H1 (cell line): ENCODE measurements at regions not wholly inside any gene's neighbourhood (a gene's known extent, or its start where the extent isn't known, plus 50 kb on each side); places are given as distances from the start of the nearest gene placed in this dataset.

Source experiments
- ASH2L ChIP-seq: fragments of 200-600, 300-600 bp; sonication (generic); IDR thresholded peaks from one replicate; pipeline ENCODE4 v1.7.1; 2017; ENCODE audit warnings: low read length
- CBX5 ChIP-seq: fragments of 300-800, 300-1000 bp; sonication (generic); IDR thresholded peaks from 2 replicates; pipeline ENCODE4 v1.7.1; 2016; ENCODE audit warnings: antibody characterized with exemption, low read length, low read depth
- CEBPB ChIP-seq: IDR thresholded peaks from 2 replicates; pipeline ENCODE4 v1.6.1; 2012; ENCODE audit warnings: low read depth, low read length
- EP300 ChIP-seq, 2 experiments: IDR thresholded peaks; 1 replicate in 1 of 2; 2 replicates in 1 of 2; pipeline ENCODE4 v1.6.1; 2011 to 2012; ENCODE audit warnings: low read depth in 2 of 2, low read length in 2 of 2, mild to moderate bottlenecking in 2 of 2, borderline replicate concordance in 1 of 2, inconsistent platforms in 1 of 2, moderate library complexity in 1 of 2
- HDAC2 ChIP-seq, 2 experiments: fragments of 300-600 bp in 1 of 2; sonication (generic) in 1 of 2; IDR thresholded peaks; 2 replicates each; pipeline ENCODE4 v1.6.1; 2011 to 2012; ENCODE audit warnings: low read depth in 2 of 2, low read length in 2 of 2, mild to moderate bottlenecking in 2 of 2, moderate library complexity in 2 of 2, borderline replicate concordance in 1 of 2, inconsistent platforms in 1 of 2
- POLR2A ChIP-seq, 2 experiments: IDR thresholded peaks; 1 replicate in 1 of 2; 2 replicates in 1 of 2; pipeline ENCODE4 v1.6.1; 2011; ENCODE audit warnings: low read depth in 2 of 2, low read length in 2 of 2, mild to moderate bottlenecking in 2 of 2; ENCODE audit errors: control extremely low read depth in 1 of 2
- RFX5 ChIP-seq: IDR thresholded peaks from 2 replicates; pipeline ENCODE4 v1.6.1; 2011; ENCODE audit warnings: low read depth, low read length, improper control_type of control experiment, borderline replicate concordance
- SIRT6 ChIP-seq: IDR thresholded peaks from one replicate; pipeline ENCODE4 v1.7.1; 2012; ENCODE audit warnings: low read length, inconsistent platforms
- TBP ChIP-seq: IDR thresholded peaks from 2 replicates; pipeline ENCODE4 v1.6.1; 2011; ENCODE audit warnings: low read depth, low read length, improper control_type of control experiment
- YY1 ChIP-seq: IDR thresholded peaks from 2 replicates; pipeline ENCODE4 v1.6.1; 2011; ENCODE audit warnings: low read depth, mild to moderate bottlenecking, low read length
- TF ChIP-seq, protein P1 (sequence below): IDR thresholded peaks from 2 replicates; pipeline ENCODE4 v1.6.1; 2011; ENCODE audit warnings: low read length, improper control_type of control experiment
- TF ChIP-seq, protein P2 (sequence below), 3 experiments: IDR thresholded peaks; 1 replicate in 2 of 3; 2 replicates in 1 of 3; pipeline versions ENCODE4 v1.5.1 to v1.6.1; 2011; ENCODE audit warnings: low read length in 3 of 3, mild to moderate bottlenecking in 3 of 3, inconsistent platforms in 2 of 3, low read depth in 1 of 3, moderate library complexity in 1 of 3; ENCODE audit not compliant: insufficient read depth in 1 of 3; ENCODE audit errors: control extremely low read depth in 1 of 3
- TF ChIP-seq, protein P3 (sequence below): IDR thresholded peaks from 2 replicates; pipeline ENCODE4 v1.6.1; 2012; ENCODE audit warnings: low read length, inconsistent platforms

DNA sequence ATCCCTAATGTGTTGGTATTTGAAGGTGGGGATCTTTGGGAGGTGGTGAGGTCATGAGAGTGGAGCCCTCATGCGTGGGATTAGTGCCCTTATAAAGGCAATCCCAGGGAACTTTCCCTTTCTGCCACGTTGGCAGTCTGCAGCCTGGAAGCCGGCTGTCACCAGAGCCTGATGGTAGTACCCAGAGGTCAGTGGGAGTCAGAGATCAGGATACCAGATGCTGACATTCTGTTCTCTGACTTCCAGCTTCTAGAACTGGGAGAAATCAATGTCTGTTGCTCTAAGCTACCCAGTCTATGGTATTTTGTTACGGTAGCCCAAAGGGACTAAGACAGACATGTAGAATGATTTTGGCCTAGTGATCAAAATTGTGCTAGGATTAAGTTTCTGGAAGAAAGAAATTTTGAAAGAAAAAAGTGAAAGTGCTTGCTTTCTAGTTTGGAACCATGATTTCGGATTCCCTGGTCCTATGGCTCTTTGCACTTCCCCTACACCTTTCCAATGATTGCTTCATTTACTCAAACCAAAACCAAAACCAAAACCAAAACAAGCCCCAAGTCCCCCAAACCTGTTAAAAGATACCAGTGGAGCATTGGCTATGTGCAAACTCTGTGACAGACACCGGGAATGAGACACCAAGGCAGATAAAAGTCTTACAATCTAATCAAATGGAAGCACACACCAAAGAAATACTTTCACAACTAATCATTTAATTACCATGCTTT lies 173.7 kb upstream of the ZNF217 start:
- TF ChIP-seq CEBPB (peak; percentile 22; the same call in 1 of the 2 replicates), POLR2A (IDR thresholded peaks at IDR 0.05; ENCODE audit: control extremely low read depth in 1 of 2, low read depth in 2 of 2, low read length in 2 of 2) (no peak), EP300 (IDR thresholded peaks at IDR 0.05; ENCODE audit: borderline replicate concordance in 1 of 2, low read depth in 2 of 2, low read length in 2 of 2) (no peak), YY1 (no peak), TBP (no peak), CBX5 (no peak), HDAC2 (IDR thresholded peaks at IDR 0.05; ENCODE audit: borderline replicate concordance in 1 of 2, low read depth in 2 of 2, low read length in 2 of 2) (no peak), ASH2L (no peak), RFX5 (no peak), SIRT6 (no peak)
- TF ChIP-seq, protein P1, sequence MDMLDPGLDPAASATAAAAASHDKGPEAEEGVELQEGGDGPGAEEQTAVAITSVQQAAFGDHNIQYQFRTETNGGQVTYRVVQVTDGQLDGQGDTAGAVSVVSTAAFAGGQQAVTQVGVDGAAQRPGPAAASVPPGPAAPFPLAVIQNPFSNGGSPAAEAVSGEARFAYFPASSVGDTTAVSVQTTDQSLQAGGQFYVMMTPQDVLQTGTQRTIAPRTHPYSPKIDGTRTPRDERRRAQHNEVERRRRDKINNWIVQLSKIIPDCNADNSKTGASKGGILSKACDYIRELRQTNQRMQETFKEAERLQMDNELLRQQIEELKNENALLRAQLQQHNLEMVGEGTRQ = no peak
- TF ChIP-seq, protein P2, sequence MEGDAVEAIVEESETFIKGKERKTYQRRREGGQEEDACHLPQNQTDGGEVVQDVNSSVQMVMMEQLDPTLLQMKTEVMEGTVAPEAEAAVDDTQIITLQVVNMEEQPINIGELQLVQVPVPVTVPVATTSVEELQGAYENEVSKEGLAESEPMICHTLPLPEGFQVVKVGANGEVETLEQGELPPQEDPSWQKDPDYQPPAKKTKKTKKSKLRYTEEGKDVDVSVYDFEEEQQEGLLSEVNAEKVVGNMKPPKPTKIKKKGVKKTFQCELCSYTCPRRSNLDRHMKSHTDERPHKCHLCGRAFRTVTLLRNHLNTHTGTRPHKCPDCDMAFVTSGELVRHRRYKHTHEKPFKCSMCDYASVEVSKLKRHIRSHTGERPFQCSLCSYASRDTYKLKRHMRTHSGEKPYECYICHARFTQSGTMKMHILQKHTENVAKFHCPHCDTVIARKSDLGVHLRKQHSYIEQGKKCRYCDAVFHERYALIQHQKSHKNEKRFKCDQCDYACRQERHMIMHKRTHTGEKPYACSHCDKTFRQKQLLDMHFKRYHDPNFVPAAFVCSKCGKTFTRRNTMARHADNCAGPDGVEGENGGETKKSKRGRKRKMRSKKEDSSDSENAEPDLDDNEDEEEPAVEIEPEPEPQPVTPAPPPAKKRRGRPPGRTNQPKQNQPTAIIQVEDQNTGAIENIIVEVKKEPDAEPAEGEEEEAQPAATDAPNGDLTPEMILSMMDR (IDR thresholded peaks at IDR 0.05; ENCODE audit: control extremely low read depth in 1 of 3, insufficient read depth in 1 of 3, low read depth in 1 of 3, low read length in 3 of 3) = no peak
- TF ChIP-seq, protein P3, sequence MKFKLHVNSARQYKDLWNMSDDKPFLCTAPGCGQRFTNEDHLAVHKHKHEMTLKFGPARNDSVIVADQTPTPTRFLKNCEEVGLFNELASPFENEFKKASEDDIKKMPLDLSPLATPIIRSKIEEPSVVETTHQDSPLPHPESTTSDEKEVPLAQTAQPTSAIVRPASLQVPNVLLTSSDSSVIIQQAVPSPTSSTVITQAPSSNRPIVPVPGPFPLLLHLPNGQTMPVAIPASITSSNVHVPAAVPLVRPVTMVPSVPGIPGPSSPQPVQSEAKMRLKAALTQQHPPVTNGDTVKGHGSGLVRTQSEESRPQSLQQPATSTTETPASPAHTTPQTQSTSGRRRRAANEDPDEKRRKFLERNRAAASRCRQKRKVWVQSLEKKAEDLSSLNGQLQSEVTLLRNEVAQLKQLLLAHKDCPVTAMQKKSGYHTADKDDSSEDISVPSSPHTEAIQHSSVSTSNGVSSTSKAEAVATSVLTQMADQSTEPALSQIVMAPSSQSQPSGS = no peak
